MM.1S (cell line): ENCODE measurements at regions not wholly inside any gene's neighbourhood (a gene's known extent, or its start where the extent isn't known, plus 50 kb on each side); places are given as distances from the start of the nearest gene placed in this dataset.

Experiments used
- DNase-seq: peaks from one replicate; pipeline ENCODE4 v3.0.0-alpha.2; 2015
- H2AFZ ChIP-seq: fragments of 300-600 bp; sonication (generic); 2 replicates; pipeline ENCODE4 v1.6.0; 2016; ENCODE audit warnings: antibody characterized with exemption, low read length
- H3F3A ChIP-seq: fragments of 300-600 bp; sonication (generic); 2 replicates; pipeline ENCODE4 v1.6.1; 2016; ENCODE audit warnings: mild to moderate bottlenecking, antibody characterized with exemption, low read length, moderate library complexity, mixed read lengths; ENCODE audit not compliant: insufficient read depth
- H3K27ac ChIP-seq: fragments of 300-600 bp; sonication (generic); 2 replicates; pipeline ENCODE4 v1.5.1; 2016; ENCODE audit warnings: mild to moderate bottlenecking, low read length
- H3K27me3 ChIP-seq: fragments of 300-600 bp; sonication (generic); replicated peaks from 2 replicates; pipeline ENCODE4 v1.6.0; 2016; ENCODE audit warnings: low read length; ENCODE audit not compliant: insufficient read depth
- H3K36me3 ChIP-seq: fragments of 300-600 bp; sonication (generic); replicated peaks from 2 replicates; pipeline ENCODE4 v1.6.1; 2016; ENCODE audit warnings: mild to moderate bottlenecking, low read length, mixed read lengths; ENCODE audit not compliant: insufficient read depth
- H3K4me1 ChIP-seq: fragments of 300-600 bp; sonication (generic); 2 replicates; pipeline ENCODE4 v1.6.1; 2016; ENCODE audit warnings: low read length, mixed read lengths
- H3K4me2 ChIP-seq: fragments of 300-600 bp; sonication (generic); 2 replicates; pipeline ENCODE4 v1.6.0; 2016; ENCODE audit warnings: low read depth, low read length
- H3K4me3 ChIP-seq: fragments of 300-600 bp; sonication (generic); 2 replicates; pipeline ENCODE4 v1.5.1; 2016; ENCODE audit warnings: low read length, mixed read lengths
- H3K79me2 ChIP-seq: fragments of 300-600 bp; sonication (generic); 2 replicates; pipeline ENCODE4 v1.6.1; 2016; ENCODE audit warnings: mixed run types, low read length, mixed read lengths
- H3K9ac ChIP-seq: fragments of 300-600 bp; sonication (generic); 2 replicates; pipeline ENCODE4 v1.6.1; 2016; ENCODE audit warnings: low read length, mixed read lengths
- H3K9me2 ChIP-seq: fragments of 300-600 bp; sonication (generic); replicated peaks from 2 replicates; pipeline ENCODE4 v1.6.1; 2016; ENCODE audit warnings: mild to moderate bottlenecking, low read length, mixed read lengths; ENCODE audit not compliant: insufficient read depth
- H3K9me3 ChIP-seq: fragments of 300-600 bp; sonication (generic); replicated peaks from 2 replicates; pipeline ENCODE4 v1.6.1; 2016; ENCODE audit warnings: mild to moderate bottlenecking, low read length, mixed read lengths; ENCODE audit not compliant: insufficient read depth
- H4K20me1 ChIP-seq: fragments of 300-600 bp; sonication (generic); 2 replicates; pipeline ENCODE4 v1.6.1; 2016; ENCODE audit warnings: mild to moderate bottlenecking, low read length, moderate library complexity, mixed read lengths; ENCODE audit not compliant: insufficient read depth
- CTCF ChIP-seq: fragments of 300-600 bp; sonication (generic); IDR thresholded peaks from 2 replicates; pipeline ENCODE4 v1.5.1; 2016; ENCODE audit warnings: antibody characterized with exemption, low read length, mixed read lengths
- EZH2 ChIP-seq: fragments of 300-600 bp; sonication (generic); optimal IDR thresholded peaks from 2 replicates; pipeline ENCODE3; 2017; ENCODE audit warnings: low read depth, mild to moderate bottlenecking, antibody characterized with exemption, low read length, mixed read lengths
- EZH2phosphoT487 ChIP-seq: fragments of 300-600 bp; sonication (generic); IDR thresholded peaks from 2 replicates; pipeline ENCODE4 v1.6.1; 2018; ENCODE audit warnings: antibody characterized with exemption, low read length

GRCh38 chr2:221123396-221123795 is 448.7 kb downstream of the EPHA4 start:
- Histone ChIP-seq H3K79me2 (no peaks in the 10 kb centered on the region), H3F3A (no peaks in the 10 kb centered on the region), H3K27ac (no peak overlapping the region), H3K4me1 (no peaks in the 10 kb centered on the region), H4K20me1 (no peaks in the 10 kb centered on the region), H3K4me3 (no peak overlapping the region), H2AFZ (no peak overlapping the region), H3K4me2 (no peak overlapping the region), H3K9me3 (no peaks in the 10 kb centered on the region), H3K9me2 (no peaks in the 10 kb centered on the region), H3K9ac (no peak overlapping the region), H3K27me3 (no peaks in the 10 kb centered on the region), H3K36me3 (no peaks in the 10 kb centered on the region)
- DNase-seq, result no peak
- TF ChIP-seq EZH2phosphoT487, result no peak
- no peak for TF ChIP-seq EZH2
- TF ChIP-seq CTCF, result no peak

- Histone ChIP-seq H4K20me1 (no peaks in the 10 kb centered on the region), H3K79me2 (no peaks in the 10 kb centered on the region), H3K9me2 (no peaks in the 10 kb centered on the region), H2AFZ (no peak overlapping the region), H3K9me3 (no peaks in the 10 kb centered on the region), H3K4me2 (no peak overlapping the region), H3K4me1 (no peaks in the 10 kb centered on the region), H3K9ac (no peak overlapping the region), H3K27me3 (no peaks in the 10 kb centered on the region), H3K4me3 (no peak overlapping the region), H3K27ac (no peak overlapping the region), H3K36me3 (no peaks in the 10 kb centered on the region), H3F3A (no peaks in the 10 kb centered on the region)
- no peak for TF ChIP-seq EZH2phosphoT487
- DNase-seq, result no peak
Observed at GRCh38 chr2:221124532-221125240, 447.4 kb downstream of the EPHA4 start.

GRCh38 chr2:221125691-221126090 is 446.4 kb downstream of the EPHA4 start:
- no peak for DNase-seq
- H4K20me1 ChIP-seq, result no peaks in the 10 kb centered on the region
- no peak overlapping the region for H3K4me3 ChIP-seq
- H3K27me3 ChIP-seq, result no peaks in the 10 kb centered on the region
- no peak overlapping the region for H3K9ac ChIP-seq
- H3K79me2 ChIP-seq, result no peaks in the 10 kb centered on the region
- TF ChIP-seq CTCF, result no peak
- TF ChIP-seq EZH2phosphoT487, result no peak
- no peak for TF ChIP-seq EZH2
- H3K4me1 ChIP-seq, result no peaks in the 10 kb centered on the region
- no peaks in the 10 kb centered on the region for H3K9me3 ChIP-seq
- H3K27ac ChIP-seq, result no peak overlapping the region
- H3F3A ChIP-seq, result no peaks in the 10 kb centered on the region
- H3K9me2 ChIP-seq, result no peaks in the 10 kb centered on the region
- no peaks in the 10 kb centered on the region for H3K36me3 ChIP-seq
- no peak overlapping the region for H2AFZ ChIP-seq
- no peak overlapping the region for H3K4me2 ChIP-seq

- Histone ChIP-seq H3K36me3 (no peaks in the 10 kb centered on the region), H3K4me3 (no peak overlapping the region), H3K9ac (no peak overlapping the region), H3K27me3 (no peaks in the 10 kb centered on the region), H3K9me3 (no peaks in the 10 kb centered on the region), H3F3A (no peaks in the 10 kb centered on the region), H2AFZ (no peak overlapping the region), H3K79me2 (no peaks in the 10 kb centered on the region), H3K4me1 (no peaks in the 10 kb centered on the region), H3K27ac (no peak overlapping the region), H3K9me2 (no peaks in the 10 kb centered on the region), H3K4me2 (no peak overlapping the region), H4K20me1 (no peaks in the 10 kb centered on the region)
- DNase-seq, result no peak
- TF ChIP-seq CTCF (no peak), EZH2phosphoT487 (no peak), EZH2 (no peak)
Observed at GRCh38 chr2:221129657-221130056, 442.4 kb downstream of the EPHA4 start.
